ENCODE measurements at regions not wholly inside any gene's neighbourhood (a gene's known extent, or its start where the extent isn't known, plus 50 kb on each side); places are given as distances from the start of the nearest gene placed in this dataset.

DNA sequence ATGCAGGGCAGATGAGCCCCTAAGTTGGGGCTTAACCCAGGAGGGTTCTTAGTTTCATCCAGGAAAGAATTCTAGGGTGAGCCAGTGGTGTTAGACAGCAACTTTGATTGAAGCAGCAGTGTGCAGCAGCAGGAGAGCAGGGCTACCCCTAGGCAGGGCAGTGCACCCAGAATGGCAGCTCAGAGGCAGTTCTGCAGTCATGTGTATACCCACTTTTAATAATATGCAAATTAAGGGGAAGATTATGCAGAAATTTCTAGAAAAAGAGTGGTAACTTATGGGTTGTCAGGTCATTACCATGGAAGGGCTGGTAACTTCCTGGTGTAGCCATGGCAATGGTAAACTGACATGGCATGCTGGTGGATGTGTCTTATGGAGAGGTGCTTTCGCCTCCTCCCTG, 297.5 kb downstream of the PCNX1 start:
- H3K4me3 ChIP-seq: no peak overlapping the region
- no peaks in the 10 kb centered on the region for H3K9me3 ChIP-seq
- no peak for TF ChIP-seq CTCF (IDR thresholded peaks at IDR 0.05)
- H3K27me3 ChIP-seq: no peaks in the 10 kb centered on the region
- intact Hi-C loops (cut with DNase I): no loop called here
- no peak for DNase-seq
- H3K27ac ChIP-seq: no peak overlapping the region
- no peaks in the 10 kb centered on the region for H3K4me1 ChIP-seq
- no peak for ATAC-seq
- H3K36me3 ChIP-seq: no peaks in the 10 kb centered on the region

DNA sequence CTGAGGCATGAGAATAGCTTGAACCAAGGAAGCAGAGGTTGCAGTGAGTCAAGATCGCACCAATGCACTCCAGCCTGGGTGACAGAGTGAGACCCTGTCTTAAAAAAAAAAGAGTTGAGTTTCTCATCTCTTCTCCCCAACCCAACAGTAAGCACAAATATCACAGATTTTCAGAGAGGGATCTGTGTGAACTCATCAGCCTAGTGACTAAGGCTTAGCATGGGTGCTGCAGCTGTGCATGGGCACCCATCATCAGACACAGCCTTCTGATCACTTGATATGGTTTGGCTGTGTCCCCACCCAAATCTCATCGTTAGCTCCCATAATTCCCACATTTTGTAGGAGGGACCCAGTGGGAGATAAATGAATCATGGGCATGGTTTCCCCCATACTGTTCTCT, 298.9 kb downstream of the PCNX1 start:
- Histone ChIP-seq H3K27ac (no peak overlapping the region), H3K9me3 (no peaks in the 10 kb centered on the region), H3K27me3 (no peaks in the 10 kb centered on the region), H3K4me1 (no peaks in the 10 kb centered on the region), H3K36me3 (no peaks in the 10 kb centered on the region), H3K4me3 (no peak overlapping the region)
- no peak for DNase-seq
- intact Hi-C loops (cut with DNase I): no loop called here
- no peak for ATAC-seq
- TF ChIP-seq CTCF (IDR thresholded peaks at IDR 0.05): no peak

DNA sequence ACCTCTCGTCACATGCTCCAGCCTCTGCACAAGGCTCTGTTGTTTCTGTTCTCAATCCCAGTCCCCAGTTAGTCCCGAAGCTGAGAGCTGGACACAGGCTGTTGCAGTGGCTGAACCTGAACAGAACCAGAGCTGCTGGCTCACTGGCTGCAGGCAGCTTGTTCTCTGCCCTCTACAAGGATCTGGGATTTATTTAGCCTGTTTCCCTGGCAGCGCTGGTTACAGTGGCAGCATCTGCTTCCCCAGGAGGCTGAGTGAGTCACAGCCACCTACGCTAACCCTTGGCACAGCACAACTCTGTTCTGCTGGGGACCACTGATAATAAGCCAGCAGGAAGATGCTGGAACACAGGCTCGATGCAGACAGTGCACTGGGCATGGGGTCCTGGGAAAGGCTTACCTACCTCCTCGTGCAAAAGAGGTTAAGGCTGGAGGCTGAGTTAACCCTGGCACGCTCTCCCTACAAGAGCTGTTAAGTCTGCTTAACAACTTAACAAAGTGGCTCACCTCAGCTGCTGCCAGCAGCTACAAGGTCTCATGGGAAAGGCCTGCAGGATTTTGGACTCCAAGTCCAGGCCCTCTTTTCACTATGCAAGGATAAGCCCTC, 299.6 kb downstream of the PCNX1 start:
- no peak for DNase-seq
- Histone ChIP-seq H3K36me3 (no peaks in the 10 kb centered on the region), H3K4me1 (no peaks in the 10 kb centered on the region), H3K27ac (no peak overlapping the region), H3K4me3 (no peak overlapping the region), H3K27me3 (no peaks in the 10 kb centered on the region), H3K9me3 (no peaks in the 10 kb centered on the region)
- intact Hi-C loops (cut with DNase I): no loop called here
- no peak for TF ChIP-seq CTCF (IDR thresholded peaks at IDR 0.05)
- peak; percentile 71 for ATAC-seq

- no peak overlapping the region for H3K27ac ChIP-seq
- no peaks in the 10 kb centered on the region for H3K4me1 ChIP-seq
- H3K9me3 ChIP-seq: no peaks in the 10 kb centered on the region
- H3K4me3 ChIP-seq: no peak overlapping the region
- no peak for DNase-seq
- no peak for TF ChIP-seq CTCF (IDR thresholded peaks at IDR 0.05)
- no peaks in the 10 kb centered on the region for H3K27me3 ChIP-seq
- no peaks in the 10 kb centered on the region for H3K36me3 ChIP-seq
- ATAC-seq: no peak
- intact Hi-C loops (cut with DNase I): no loop called here
Observed at GRCh38 chr14:71208702-71209357, 301.6 kb downstream of the PCNX1 start.

GRCh38 chr14:71209888-71210287, 302.6 kb downstream of the PCNX1 start:
- no peak overlapping the region for H3K4me3 ChIP-seq
- H3K9me3 ChIP-seq: no peaks in the 10 kb centered on the region
- H3K4me1 ChIP-seq: no peaks in the 10 kb centered on the region
- no peaks in the 10 kb centered on the region for H3K27me3 ChIP-seq
- ATAC-seq (no peak), DNase-seq (no peak)
- no peaks in the 10 kb centered on the region for H3K36me3 ChIP-seq
- H3K27ac ChIP-seq: no peak overlapping the region
- TF ChIP-seq CTCF (IDR thresholded peaks at IDR 0.05): no peak
- intact Hi-C loops (cut with DNase I): no loop called here

All from upper lobe of right lung (tissue), 1 donor.